ENCODE measurements at regions not wholly inside any gene's neighbourhood (a gene's known extent, or its start where the extent isn't known, plus 50 kb on each side); places are given as distances from the start of the nearest gene placed in this dataset.
"Not testable (repeated sequence)": the region's sequence is repeated elsewhere in the genome, so short reads cannot be mapped to it uniquely, and the experiment has no call there.

- Histone ChIP-seq H3K4me3 (ENCODE audit: low read length) (no peak overlapping the region), H3K27me3 (replicated peaks; ENCODE audit: insufficient read depth, low read length) (no peaks in the 10 kb centered on the region), H3K36me3 (replicated peaks; ENCODE audit: insufficient read depth, low read length) (no peaks in the 10 kb centered on the region), H3K9me3 (replicated peaks; ENCODE audit: insufficient read depth, low read length) (no peaks in the 10 kb centered on the region), H3K4me2 (ENCODE audit: low read depth, low read length) (no peak overlapping the region), H3K79me2 (ENCODE audit: low read length) (no peaks in the 10 kb centered on the region), H3K9ac (ENCODE audit: low read length) (no peak overlapping the region), H4K20me1 (ENCODE audit: insufficient read depth, low read length) (no peaks in the 10 kb centered on the region), H3F3A (ENCODE audit: insufficient read depth, low read length) (no peaks in the 10 kb centered on the region), H3K27ac (ENCODE audit: low read length) (no peak overlapping the region), H3K9me2 (replicated peaks; ENCODE audit: insufficient read depth, low read length) (no peaks in the 10 kb centered on the region), H3K4me1 (ENCODE audit: low read length) (no peaks in the 10 kb centered on the region), H2AFZ (ENCODE audit: low read length) (no peak overlapping the region)
- no peak for DNase-seq
- TF ChIP-seq EZH2phosphoT487 (IDR thresholded peaks at IDR 0.05; ENCODE audit: low read length) = no peak
- TF ChIP-seq EZH2 (optimal IDR thresholded peaks at IDR 0.05; ENCODE audit: low read depth, low read length) = no peak
- no peak for TF ChIP-seq CTCF (IDR thresholded peaks at IDR 0.05; ENCODE audit: low read length)
Measured at GRCh38 chr4:160717848-160718247, 1446.0 kb downstream of the FSTL5 start.

DNA sequence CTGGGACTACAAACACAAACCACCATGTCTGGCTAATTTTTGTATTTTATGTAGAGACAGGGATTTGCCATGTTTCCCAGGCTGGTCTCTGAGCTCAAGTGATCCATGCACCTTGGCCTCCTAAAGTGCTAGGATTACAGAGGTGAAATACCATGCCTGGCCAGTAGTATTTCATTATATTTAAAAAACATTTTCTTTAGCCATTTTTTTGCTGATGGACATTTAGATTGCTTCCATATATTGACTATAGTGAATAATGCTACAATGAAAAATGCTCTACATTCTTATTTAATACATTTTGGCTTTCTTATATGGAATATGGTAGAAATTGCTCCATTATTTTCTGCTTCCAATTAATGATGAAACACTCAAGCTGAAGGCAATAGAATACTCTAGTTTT, 1439.7 kb downstream of the FSTL5 start:
- H3K9me2 ChIP-seq (replicated peaks; ENCODE audit: insufficient read depth, low read length) = no peaks in the 10 kb centered on the region
- H3K4me3 ChIP-seq (ENCODE audit: low read length) = no peak overlapping the region
- H3K9ac ChIP-seq (ENCODE audit: low read length) = no peak overlapping the region
- H3K27me3 ChIP-seq (replicated peaks; ENCODE audit: insufficient read depth, low read length) = no peaks in the 10 kb centered on the region
- H3K79me2 ChIP-seq (ENCODE audit: low read length) = no peaks in the 10 kb centered on the region
- H3K9me3 ChIP-seq (replicated peaks; ENCODE audit: insufficient read depth, low read length) = no peaks in the 10 kb centered on the region
- no peaks in the 10 kb centered on the region for H3K36me3 ChIP-seq (replicated peaks; ENCODE audit: insufficient read depth, low read length)
- H3K27ac ChIP-seq (ENCODE audit: low read length) = no peak overlapping the region
- no peak overlapping the region for H3K4me2 ChIP-seq (ENCODE audit: low read depth, low read length)
- H3K4me1 ChIP-seq (ENCODE audit: low read length) = no peaks in the 10 kb centered on the region
- no peaks in the 10 kb centered on the region for H3F3A ChIP-seq (ENCODE audit: insufficient read depth, low read length)
- no peak overlapping the region for H2AFZ ChIP-seq (ENCODE audit: low read length)
- no peaks in the 10 kb centered on the region for H4K20me1 ChIP-seq (ENCODE audit: insufficient read depth, low read length)
- no peak for TF ChIP-seq EZH2 (optimal IDR thresholded peaks at IDR 0.05; ENCODE audit: low read depth, low read length)
- TF ChIP-seq EZH2phosphoT487 (IDR thresholded peaks at IDR 0.05; ENCODE audit: low read length) = no peak
- no peak for TF ChIP-seq CTCF (IDR thresholded peaks at IDR 0.05; ENCODE audit: low read length)
- no peak for DNase-seq

GRCh38 chr4:160745126-160745525, 1418.7 kb downstream of the FSTL5 start:
- TF ChIP-seq CTCF (IDR thresholded peaks at IDR 0.05; ENCODE audit: low read length) = no peak
- TF ChIP-seq EZH2phosphoT487 (IDR thresholded peaks at IDR 0.05; ENCODE audit: low read length) = no peak
- no peak for TF ChIP-seq EZH2 (optimal IDR thresholded peaks at IDR 0.05; ENCODE audit: low read depth, low read length)
- no peaks in the 10 kb centered on the region for H3K79me2 ChIP-seq (ENCODE audit: low read length)
- H3K4me3 ChIP-seq (ENCODE audit: low read length) = no peak overlapping the region
- no peak overlapping the region for H3K4me2 ChIP-seq (ENCODE audit: low read depth, low read length)
- H3K36me3 ChIP-seq (replicated peaks; ENCODE audit: insufficient read depth, low read length) = no peaks in the 10 kb centered on the region
- no peaks in the 10 kb centered on the region for H3K9me2 ChIP-seq (replicated peaks; ENCODE audit: insufficient read depth, low read length)
- H3K27me3 ChIP-seq (replicated peaks; ENCODE audit: insufficient read depth, low read length) = no peaks in the 10 kb centered on the region
- no peak overlapping the region for H3K27ac ChIP-seq (ENCODE audit: low read length)
- no peak overlapping the region for H2AFZ ChIP-seq (ENCODE audit: low read length)
- no peaks in the 10 kb centered on the region for H4K20me1 ChIP-seq (ENCODE audit: insufficient read depth, low read length)
- DNase-seq = no peak
- H3F3A ChIP-seq (ENCODE audit: insufficient read depth, low read length) = no peaks in the 10 kb centered on the region
- H3K9ac ChIP-seq (ENCODE audit: low read length) = no peak overlapping the region
- no peaks in the 10 kb centered on the region for H3K4me1 ChIP-seq (ENCODE audit: low read length)
- no peaks in the 10 kb centered on the region for H3K9me3 ChIP-seq (replicated peaks; ENCODE audit: insufficient read depth, low read length)

- H3F3A ChIP-seq (ENCODE audit: insufficient read depth, low read length); H3K79me2 ChIP-seq (ENCODE audit: low read length); H3K36me3 ChIP-seq (replicated peaks; ENCODE audit: insufficient read depth, low read length); H2AFZ ChIP-seq (ENCODE audit: low read length); H3K27ac ChIP-seq (ENCODE audit: low read length); H3K9me2 ChIP-seq (replicated peaks; ENCODE audit: insufficient read depth, low read length); H4K20me1 ChIP-seq (ENCODE audit: insufficient read depth, low read length); H3K9me3 ChIP-seq (replicated peaks; ENCODE audit: insufficient read depth, low read length); H3K4me2 ChIP-seq (ENCODE audit: low read depth, low read length); H3K9ac ChIP-seq (ENCODE audit: low read length); H3K4me1 ChIP-seq (ENCODE audit: low read length); DNase-seq; H3K4me3 ChIP-seq (ENCODE audit: low read length); H3K27me3 ChIP-seq (replicated peaks; ENCODE audit: insufficient read depth, low read length): not testable (repeated sequence)
Measured at GRCh38 chr4:160746585-160746984, 1417.2 kb downstream of the FSTL5 start.

Data from MM.1S (cell line).